GM23248 (cell line): ENCODE measurements at regions not wholly inside any gene's neighbourhood (a gene's known extent, or its start where the extent isn't known, plus 50 kb on each side); places are given as distances from the start of the nearest gene placed in this dataset.

Experiments
- DNase-seq: peaks from one replicate; pipeline ENCODE4 v3.0.0-alpha.2; 2015
- H2AFZ ChIP-seq: fragments of 200-600 bp; sonication (generic); 2 replicates; pipeline ENCODE4 v1.6.1; 2016; ENCODE audit warnings: antibody characterized with exemption
- H3F3A ChIP-seq: fragments of 200-600 bp; sonication (generic); 2 replicates; pipeline ENCODE4 v1.6.1; 2016; ENCODE audit warnings: mild to moderate bottlenecking, antibody characterized with exemption, mixed run types; ENCODE audit not compliant: insufficient read depth
- H3K27ac ChIP-seq: fragments of 200-600 bp; sonication (generic); 2 replicates; pipeline ENCODE4 v1.5.1; 2016; ENCODE audit warnings: mild to moderate bottlenecking
- H3K27me3 ChIP-seq: fragments of 200-600 bp; sonication (generic); replicated peaks from 2 replicates; pipeline ENCODE4 v1.6.1; 2016; ENCODE audit warnings: mild to moderate bottlenecking; ENCODE audit not compliant: insufficient read depth
- H3K36me3 ChIP-seq: fragments of 200-600 bp; sonication (generic); 2 replicates; pipeline ENCODE4 v1.6.1; 2016; ENCODE audit warnings: low read depth, mild to moderate bottlenecking
- H3K4me1 ChIP-seq: fragments of 200-600 bp; sonication (generic); 2 replicates; pipeline ENCODE4 v1.6.1; 2016; ENCODE audit warnings: mild to moderate bottlenecking; ENCODE audit not compliant: insufficient read depth
- H3K4me2 ChIP-seq: fragments of 200-600 bp; sonication (generic); one replicate; pipeline ENCODE4 v1.6.1; 2016; ENCODE audit warnings: mild to moderate bottlenecking; ENCODE audit not compliant: unreplicated experiment
- H3K4me3 ChIP-seq: fragments of 200-600 bp; sonication (generic); 2 replicates; pipeline ENCODE4 v1.5.1; 2016; ENCODE audit warnings: mild to moderate bottlenecking
- H3K79me2 ChIP-seq: fragments of 200-600 bp; sonication (generic); 2 replicates; pipeline ENCODE4 v1.6.1; 2016; ENCODE audit warnings: mild to moderate bottlenecking; ENCODE audit not compliant: insufficient read depth
- H3K9ac ChIP-seq: fragments of 200-600 bp; sonication (generic); 2 replicates; pipeline ENCODE4 v1.6.1; 2016; ENCODE audit warnings: mild to moderate bottlenecking
- H3K9me2 ChIP-seq: fragments of 200-600 bp; sonication (generic); 2 replicates; pipeline ENCODE4 v1.6.1; 2016; ENCODE audit warnings: mixed run types, mild to moderate bottlenecking, moderate library complexity; ENCODE audit not compliant: insufficient read depth
- H3K9me3 ChIP-seq: fragments of 200-600 bp; sonication (generic); one replicate; pipeline ENCODE4 v1.6.1; 2017; ENCODE audit warnings: low read depth
- H4K20me1 ChIP-seq: fragments of 200-600 bp; sonication (generic); 2 replicates; pipeline ENCODE4 v1.6.0; 2016; ENCODE audit not compliant: insufficient read depth
- EZH2 ChIP-seq: fragments of 200-600 bp; sonication (generic); IDR thresholded peaks from 2 replicates; pipeline ENCODE4 v1.6.1; 2018; ENCODE audit warnings: antibody characterized with exemption, mild to moderate bottlenecking; ENCODE audit not compliant: insufficient read depth, poor library complexity, severe bottlenecking
- EZH2phosphoT487 ChIP-seq: fragments of 200-600 bp; sonication (generic); IDR thresholded peaks from 2 replicates; pipeline ENCODE4 v1.6.1; 2018; ENCODE audit warnings: antibody characterized with exemption, moderate library complexity, mild to moderate bottlenecking, low read depth; ENCODE audit not compliant: insufficient read depth
- WGBS, 2 experiments: methylation state at CpG; one replicate each; pipeline ENCODE4 v1.1.6; 2015 to 2017; ENCODE audit warnings: low lambda C conversion rate in 2 of 2, low coverage in 1 of 2; ENCODE audit errors: missing lambda C conversion rate in 2 of 2; 5-methylcytosine and 5-hydroxymethylcytosine counted together
- in situ Hi-C: fragments of 300-500 bp; cut with MboI; formaldehyde crosslinking; loops from 2 replicates; pipeline ENCODE4 v1.15.0; 2020

DNA sequence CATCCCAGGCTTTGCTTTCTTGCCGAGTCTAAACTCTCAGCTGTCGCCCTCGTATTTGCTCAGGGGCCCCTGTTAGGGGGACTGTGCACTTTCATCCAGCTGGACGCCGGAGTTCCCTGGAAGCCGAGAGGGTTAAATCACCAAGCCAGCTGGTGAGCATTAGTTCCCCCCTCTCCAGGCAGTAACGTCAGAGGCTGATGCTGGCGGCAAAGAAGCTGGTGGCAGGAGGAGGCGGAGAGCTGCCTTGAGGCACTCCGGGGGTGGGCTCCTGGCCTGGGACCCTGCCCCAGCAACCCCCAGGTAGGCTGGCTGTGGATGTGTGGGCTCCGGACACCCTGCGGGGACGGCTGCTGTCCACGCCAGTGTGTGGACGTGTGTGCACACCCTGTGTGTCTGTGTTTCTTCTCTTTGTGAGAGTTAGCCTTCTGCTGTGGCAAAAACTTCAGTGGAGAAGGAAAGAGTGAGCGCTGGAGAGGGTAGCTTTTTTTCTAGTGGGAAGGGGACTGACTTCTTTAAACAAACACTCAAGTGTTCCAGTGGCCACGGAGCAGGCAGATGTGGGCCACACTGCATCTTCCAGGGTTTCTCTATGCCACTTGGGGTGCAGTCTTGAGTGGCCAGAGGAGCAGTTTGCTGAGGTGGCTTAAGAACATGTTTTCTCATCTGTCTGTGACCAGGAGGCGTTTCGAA is 84.7 kb downstream of the GLI2 start:
- Histone ChIP-seq H3K4me3 (peak overlapping the region; percentile 44), H3K4me2 (peak overlapping the region; percentile 79), H3K79me2 (peaks cover 43% of the 10 kb centered on the region), H3K9me3 (no peaks in the 10 kb centered on the region), H2AFZ (peak overlapping the region; percentile 49; the same call in 1 of the 2 replicates), H3K9me2 (no peaks in the 10 kb centered on the region), H3F3A (peaks cover 21% of the 10 kb centered on the region; the same call in 1 of the 2 replicates), H3K36me3 (no peaks in the 10 kb centered on the region), H4K20me1 (no peaks in the 10 kb centered on the region), H3K9ac (peak overlapping the region; percentile 84), H3K27ac (peak overlapping the region; percentile 92), H3K4me1 (peaks cover 36% of the 10 kb centered on the region), H3K27me3 (no peaks in the 10 kb centered on the region)
- in situ Hi-C loops, result no loop called here
- peak; percentile 85 for DNase-seq
- TF ChIP-seq EZH2phosphoT487, result no peak
- no peak for TF ChIP-seq EZH2
- WGBS, 2 experiments, result 6 to 9% methylated on average over 18 to 19 of the region's 19 CpGs

DNA sequence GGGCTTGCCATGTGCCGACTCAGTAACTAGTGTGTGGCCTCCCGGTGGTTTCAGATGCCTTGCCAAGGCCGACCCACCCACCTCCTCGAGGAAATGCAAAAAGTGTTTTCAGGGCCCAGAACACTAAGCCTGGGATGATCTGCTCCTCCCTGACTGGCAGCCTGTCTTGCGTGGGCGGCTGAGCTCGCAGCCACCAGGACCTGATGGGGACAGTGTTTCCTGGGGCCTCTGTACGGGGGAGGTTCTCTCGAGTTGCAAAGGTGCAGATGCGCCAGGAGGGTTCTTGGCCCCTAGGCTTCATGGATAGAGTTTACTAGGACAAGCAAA is 85.2 kb downstream of the GLI2 start:
- Histone ChIP-seq H3K4me2 (peak overlapping the region; percentile 79), H3K9me2 (no peaks in the 10 kb centered on the region), H2AFZ (peak overlapping the region; percentile 49), H3F3A (peaks cover 21% of the 10 kb centered on the region; the same call in 1 of the 2 replicates), H3K79me2 (peaks cover 43% of the 10 kb centered on the region), H3K4me1 (peaks cover 36% of the 10 kb centered on the region), H3K4me3 (peak overlapping the region; percentile 44), H3K9ac (peak overlapping the region; percentile 84), H4K20me1 (no peaks in the 10 kb centered on the region), H3K36me3 (no peaks in the 10 kb centered on the region), H3K27me3 (no peaks in the 10 kb centered on the region), H3K27ac (peak overlapping the region; percentile 92), H3K9me3 (no peaks in the 10 kb centered on the region)
- in situ Hi-C loops, result no loop called here
- peak; percentile 89 for DNase-seq
- TF ChIP-seq EZH2phosphoT487 (no peak), EZH2 (no peak)
- WGBS, 2 experiments, result 7% methylated on average over 10 of the region's 10 CpGs

DNA sequence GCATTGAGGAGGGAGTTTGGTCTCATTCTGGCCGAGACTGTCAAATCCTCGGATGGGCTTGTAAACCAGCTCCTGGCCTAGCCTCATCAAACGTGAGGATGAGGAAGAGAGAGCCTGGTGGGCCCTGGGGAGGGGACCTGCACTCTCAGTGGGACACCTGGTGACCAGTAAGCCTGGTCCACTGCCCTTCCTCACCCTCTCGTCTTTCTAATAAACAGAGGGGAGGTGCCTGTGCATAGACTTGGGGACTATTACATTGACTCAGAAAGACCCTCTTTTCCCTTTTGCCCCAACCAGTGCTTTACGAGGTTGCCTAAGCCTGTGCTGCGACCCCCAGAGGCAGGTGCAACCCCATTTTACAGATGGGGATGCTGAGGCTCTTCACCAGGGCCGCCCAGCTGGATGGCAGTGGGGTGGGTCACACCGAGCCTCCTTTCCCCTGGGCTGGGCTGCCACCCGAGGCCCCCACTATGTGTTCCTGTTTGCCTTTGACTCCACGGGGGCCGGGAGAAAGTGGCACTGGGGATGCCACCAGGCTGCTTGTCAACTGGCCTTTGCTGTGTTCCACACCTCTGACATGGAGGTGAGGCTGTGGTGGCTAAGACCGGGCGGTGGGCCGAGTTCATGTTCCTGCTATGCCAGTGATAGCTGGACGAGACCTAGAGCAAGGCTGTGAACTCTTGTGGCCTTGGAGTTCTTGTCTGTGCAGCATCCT is 85.9 kb downstream of the GLI2 start:
- peak overlapping the region; percentile 44; the same call in 1 of the 2 replicates for H3K4me3 ChIP-seq
- H3K9me3 ChIP-seq, result no peaks in the 10 kb centered on the region
- peaks cover 36% of the 10 kb centered on the region for H3K4me1 ChIP-seq
- in situ Hi-C loops, result no loop called here
- H3K27me3 ChIP-seq, result no peaks in the 10 kb centered on the region
- H3F3A ChIP-seq, result peaks cover 21% of the 10 kb centered on the region; the same call in 1 of the 2 replicates
- no peak for DNase-seq
- H2AFZ ChIP-seq, result no peak overlapping the region
- WGBS, 2 experiments, result 95 to 99% methylated on average over 15 of the region's 15 CpGs
- H3K36me3 ChIP-seq, result no peaks in the 10 kb centered on the region
- H3K9ac ChIP-seq, result peak overlapping the region; percentile 84
- H3K9me2 ChIP-seq, result no peaks in the 10 kb centered on the region
- no peak for TF ChIP-seq EZH2
- peaks cover 45% of the 10 kb centered on the region for H3K79me2 ChIP-seq
- H3K27ac ChIP-seq, result peak overlapping the region; percentile 92
- peak overlapping the region; percentile 79 for H3K4me2 ChIP-seq
- no peaks in the 10 kb centered on the region for H4K20me1 ChIP-seq

DNA sequence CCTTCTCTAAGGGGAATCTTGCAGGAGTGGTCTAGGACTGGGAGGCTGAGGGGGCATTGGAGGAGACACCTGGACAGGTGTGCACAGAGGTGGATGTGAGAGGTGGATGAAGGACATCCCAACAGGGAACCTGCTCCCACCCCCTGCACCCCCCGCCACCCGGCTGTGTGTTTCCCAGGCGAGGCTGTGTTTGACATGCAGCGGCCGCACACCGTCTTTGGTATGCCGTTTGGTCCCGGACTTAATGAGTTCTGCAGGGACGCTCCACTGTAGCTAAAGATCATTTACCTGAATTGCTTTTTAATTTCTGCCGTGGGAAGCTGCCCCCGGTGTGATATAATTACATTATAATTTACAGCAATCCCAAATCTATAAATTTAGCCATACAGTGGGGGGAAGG is 87.3 kb downstream of the GLI2 start:
- Histone ChIP-seq H3K36me3 (no peaks in the 10 kb centered on the region), H3K27me3 (no peaks in the 10 kb centered on the region), H4K20me1 (no peaks in the 10 kb centered on the region), H3K4me1 (peaks cover 35% of the 10 kb centered on the region), H3K9me3 (no peaks in the 10 kb centered on the region), H3K9me2 (no peaks in the 10 kb centered on the region), H2AFZ (no peak overlapping the region), H3K4me2 (no peak overlapping the region), H3K27ac (no peak overlapping the region), H3K4me3 (no peak overlapping the region), H3K9ac (no peak overlapping the region), H3K79me2 (peaks cover 58% of the 10 kb centered on the region), H3F3A (peaks cover 21% of the 10 kb centered on the region; the same call in 1 of the 2 replicates)
- TF ChIP-seq EZH2phosphoT487, result no peak
- TF ChIP-seq EZH2, result no peak
- in situ Hi-C loops, result no loop called here
- DNase-seq, result no peak
- WGBS, 2 experiments, result 94 to 95% methylated on average over 11 of the region's 11 CpGs
